ENCODE measurements at regions not wholly inside any gene's neighbourhood (a gene's known extent, or its start where the extent isn't known, plus 50 kb on each side); places are given as distances from the start of the nearest gene placed in this dataset.

- no peak for DNase-seq (ENCODE audit: low read depth in 2 of 2)
These were observed 75.7 kb upstream of the TP63 start for GRCh38 chr3:189555558-189555881.

- DNase-seq (ENCODE audit: low read depth in 2 of 2) = no peak
These were observed 73.4 kb upstream of the TP63 start for GRCh38 chr3:189557824-189558223.

- no peak for DNase-seq (ENCODE audit: low read depth in 2 of 2)
These were observed 69.9 kb upstream of the TP63 start for GRCh38 chr3:189561256-189561655.

- DNase-seq (ENCODE audit: low read depth in 2 of 2) = no peak
These were observed 67.2 kb upstream of the TP63 start for GRCh38 chr3:189563853-189564563.

- DNase-seq (ENCODE audit: low read depth in 2 of 2) = no peak
These were observed 64.5 kb upstream of the TP63 start for GRCh38 chr3:189566550-189567130.

- no peak for DNase-seq (ENCODE audit: low read depth in 2 of 2)
These were observed 63.9 kb upstream of the TP63 start for GRCh38 chr3:189567322-189567721.

GRCh38 chr3:189567766-189568420 lies 63.3 kb upstream of the TP63 start:
- DNase-seq (ENCODE audit: low read depth in 2 of 2) = no peak

- no peak for DNase-seq (ENCODE audit: low read depth in 2 of 2)
These were observed 62.2 kb upstream of the TP63 start for GRCh38 chr3:189568961-189569360.

GRCh38 chr3:189569473-189569872 lies 61.7 kb upstream of the TP63 start:
- DNase-seq (ENCODE audit: low read depth in 2 of 2) = no peak

- DNase-seq (ENCODE audit: low read depth in 2 of 2) = no peak
These were observed 60.3 kb upstream of the TP63 start for GRCh38 chr3:189570916-189571315.

GRCh38 chr3:189572249-189572648 lies 58.9 kb upstream of the TP63 start:
- DNase-seq (ENCODE audit: low read depth in 2 of 2) = no peak

- no peak for DNase-seq (ENCODE audit: low read depth in 2 of 2)
These were observed 58.2 kb upstream of the TP63 start for GRCh38 chr3:189573004-189573403.

- no peak for DNase-seq (ENCODE audit: low read depth in 2 of 2)
These were observed 54.7 kb upstream of the TP63 start for GRCh38 chr3:189576486-189576885.

GRCh38 chr3:189577050-189577951 lies 53.9 kb upstream of the TP63 start:
- DNase-seq (ENCODE audit: low read depth in 2 of 2) = no peak

GRCh38 chr3:189580190-189580589 lies 51.0 kb upstream of the TP63 start:
- DNase-seq (ENCODE audit: low read depth in 2 of 2) = no peak

Data from stimulated activated CD8-positive, alpha-beta memory T cell treated with anti-CD3 and anti-CD28 coated beads, Interleukin-2, amount 100 ng/mL, for 48 hours (primary cell).